HEK293 (cell line): ENCODE measurements at regions not wholly inside any gene's neighbourhood (a gene's known extent, or its start where the extent isn't known, plus 50 kb on each side); places are given as distances from the start of the nearest gene placed in this dataset.

Experiments used
- KLF7 ChIP-seq: fragments of 450-650 bp; formaldehyde crosslinking; IDR thresholded peaks from 2 replicates; pipeline ENCODE4 v1.5.1; 2016; ENCODE audit warnings: missing biosample characterization, missing genetic modification characterization, borderline replicate concordance
- TCF7L2 ChIP-seq: IDR thresholded peaks from 2 replicates; pipeline ENCODE4 v1.6.1; 2011; ENCODE audit warnings: low read depth, mild to moderate bottlenecking, inconsistent platforms, low read length, moderate library complexity, borderline replicate concordance
- YY1 ChIP-seq: fragments of 450-650 bp; formaldehyde crosslinking; IDR thresholded peaks from 2 replicates; pipeline ENCODE4 v1.5.1; 2018; ENCODE audit warnings: missing biosample characterization, missing genetic modification characterization
- ZBTB48 ChIP-seq: fragments of 450-650 bp; formaldehyde crosslinking; IDR thresholded peaks from 2 replicates; pipeline ENCODE4 v1.5.1; 2016; ENCODE audit warnings: missing biosample characterization, missing genetic modification characterization
- ZNF23 ChIP-seq: fragments of 450-650 bp; formaldehyde crosslinking; IDR thresholded peaks from 2 replicates; pipeline ENCODE4 v1.5.1; 2016; ENCODE audit warnings: missing biosample characterization, missing genetic modification characterization, borderline replicate concordance
- ZNF335 ChIP-seq: fragments of 450-650 bp; formaldehyde crosslinking; conservative IDR thresholded peaks from 2 replicates; pipeline ENCODE4 v1.5.1; 2016; ENCODE audit warnings: missing biosample characterization, missing genetic modification characterization
- TF ChIP-seq, protein P1 (sequence below): fragments of 450-650 bp; formaldehyde crosslinking; IDR thresholded peaks from 2 replicates; pipeline ENCODE4 v1.5.1; 2016; ENCODE audit warnings: missing biosample characterization, missing genetic modification characterization
- TF ChIP-seq, protein P2 (sequence below): fragments of 450-650 bp; formaldehyde crosslinking; IDR thresholded peaks from 2 replicates; pipeline ENCODE4 v1.5.1; 2017; ENCODE audit warnings: missing biosample characterization, missing genetic modification characterization
- TF ChIP-seq, protein P3 (sequence below): fragments of 450-650 bp; formaldehyde crosslinking; IDR thresholded peaks from 2 replicates; pipeline ENCODE4 v1.5.1; 2017; ENCODE audit warnings: missing biosample characterization, missing genetic modification characterization
- TF ChIP-seq, protein P4 (sequence below): fragments of 450-650 bp; formaldehyde crosslinking; IDR thresholded peaks from 2 replicates; pipeline ENCODE4 v1.5.1; 2017; ENCODE audit warnings: missing biosample characterization, missing genetic modification characterization
- TF ChIP-seq, protein P5 (sequence below): fragments of 450-650 bp; formaldehyde crosslinking; IDR thresholded peaks from 2 replicates; pipeline ENCODE4 v1.5.1; 2016; ENCODE audit warnings: missing biosample characterization, missing genetic modification characterization
- TF ChIP-seq, protein P6 (sequence below): fragments of 450-650 bp; formaldehyde crosslinking; IDR thresholded peaks from 2 replicates; pipeline ENCODE4 v1.5.1; 2016; ENCODE audit warnings: missing biosample characterization, missing genetic modification characterization

DNA sequence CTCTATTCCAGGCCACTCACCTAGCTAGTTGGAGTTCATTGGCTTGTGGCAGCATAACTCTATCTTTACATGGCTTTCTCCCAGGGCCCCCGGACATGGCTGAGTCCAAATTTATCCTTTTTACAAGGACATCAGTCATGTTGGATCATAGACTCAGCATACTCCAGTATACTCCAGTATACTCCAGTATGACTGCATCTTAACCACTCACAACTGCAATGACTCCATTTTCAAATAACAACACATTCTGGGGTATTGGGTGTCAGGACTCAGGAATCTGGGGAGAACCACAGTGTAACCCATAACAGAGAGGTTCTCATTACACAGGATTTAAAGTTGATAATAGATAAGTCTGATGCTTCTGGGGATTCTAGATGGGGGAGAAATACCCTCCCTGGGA is 53.8 kb upstream of the TSHZ2 start:
- TF ChIP-seq, protein P1, sequence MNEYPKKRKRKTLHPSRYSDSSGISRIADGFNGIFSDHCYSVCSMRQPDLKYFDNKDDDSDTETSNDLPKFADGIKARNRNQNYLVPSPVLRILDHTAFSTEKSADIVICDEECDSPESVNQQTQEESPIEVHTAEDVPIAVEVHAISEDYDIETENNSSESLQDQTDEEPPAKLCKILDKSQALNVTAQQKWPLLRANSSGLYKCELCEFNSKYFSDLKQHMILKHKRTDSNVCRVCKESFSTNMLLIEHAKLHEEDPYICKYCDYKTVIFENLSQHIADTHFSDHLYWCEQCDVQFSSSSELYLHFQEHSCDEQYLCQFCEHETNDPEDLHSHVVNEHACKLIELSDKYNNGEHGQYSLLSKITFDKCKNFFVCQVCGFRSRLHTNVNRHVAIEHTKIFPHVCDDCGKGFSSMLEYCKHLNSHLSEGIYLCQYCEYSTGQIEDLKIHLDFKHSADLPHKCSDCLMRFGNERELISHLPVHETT (tag by site-specific recombination), result no peak
- TF ChIP-seq, protein P2, sequence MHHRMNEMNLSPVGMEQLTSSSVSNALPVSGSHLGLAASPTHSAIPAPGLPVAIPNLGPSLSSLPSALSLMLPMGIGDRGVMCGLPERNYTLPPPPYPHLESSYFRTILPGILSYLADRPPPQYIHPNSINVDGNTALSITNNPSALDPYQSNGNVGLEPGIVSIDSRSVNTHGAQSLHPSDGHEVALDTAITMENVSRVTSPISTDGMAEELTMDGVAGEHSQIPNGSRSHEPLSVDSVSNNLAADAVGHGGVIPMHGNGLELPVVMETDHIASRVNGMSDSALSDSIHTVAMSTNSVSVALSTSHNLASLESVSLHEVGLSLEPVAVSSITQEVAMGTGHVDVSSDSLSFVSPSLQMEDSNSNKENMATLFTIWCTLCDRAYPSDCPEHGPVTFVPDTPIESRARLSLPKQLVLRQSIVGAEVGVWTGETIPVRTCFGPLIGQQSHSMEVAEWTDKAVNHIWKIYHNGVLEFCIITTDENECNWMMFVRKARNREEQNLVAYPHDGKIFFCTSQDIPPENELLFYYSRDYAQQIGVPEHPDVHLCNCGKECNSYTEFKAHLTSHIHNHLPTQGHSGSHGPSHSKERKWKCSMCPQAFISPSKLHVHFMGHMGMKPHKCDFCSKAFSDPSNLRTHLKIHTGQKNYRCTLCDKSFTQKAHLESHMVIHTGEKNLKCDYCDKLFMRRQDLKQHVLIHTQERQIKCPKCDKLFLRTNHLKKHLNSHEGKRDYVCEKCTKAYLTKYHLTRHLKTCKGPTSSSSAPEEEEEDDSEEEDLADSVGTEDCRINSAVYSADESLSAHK (tag by site-specific recombination), result no peak
- TF ChIP-seq TCF7L2 (no peak), ZNF23 (no peak), YY1 (tag by site-specific recombination) (no peak), KLF7 (tag by site-specific recombination) (no peak), ZNF335 (tag by site-specific recombination) (no peak), ZBTB48 (tag by site-specific recombination) (no peak)
- TF ChIP-seq, protein P3, sequence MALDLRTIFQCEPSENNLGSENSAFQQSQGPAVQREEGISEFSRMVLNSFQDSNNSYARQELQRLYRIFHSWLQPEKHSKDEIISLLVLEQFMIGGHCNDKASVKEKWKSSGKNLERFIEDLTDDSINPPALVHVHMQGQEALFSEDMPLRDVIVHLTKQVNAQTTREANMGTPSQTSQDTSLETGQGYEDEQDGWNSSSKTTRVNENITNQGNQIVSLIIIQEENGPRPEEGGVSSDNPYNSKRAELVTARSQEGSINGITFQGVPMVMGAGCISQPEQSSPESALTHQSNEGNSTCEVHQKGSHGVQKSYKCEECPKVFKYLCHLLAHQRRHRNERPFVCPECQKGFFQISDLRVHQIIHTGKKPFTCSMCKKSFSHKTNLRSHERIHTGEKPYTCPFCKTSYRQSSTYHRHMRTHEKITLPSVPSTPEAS (tag by site-specific recombination), result no peak
- TF ChIP-seq, protein P4, sequence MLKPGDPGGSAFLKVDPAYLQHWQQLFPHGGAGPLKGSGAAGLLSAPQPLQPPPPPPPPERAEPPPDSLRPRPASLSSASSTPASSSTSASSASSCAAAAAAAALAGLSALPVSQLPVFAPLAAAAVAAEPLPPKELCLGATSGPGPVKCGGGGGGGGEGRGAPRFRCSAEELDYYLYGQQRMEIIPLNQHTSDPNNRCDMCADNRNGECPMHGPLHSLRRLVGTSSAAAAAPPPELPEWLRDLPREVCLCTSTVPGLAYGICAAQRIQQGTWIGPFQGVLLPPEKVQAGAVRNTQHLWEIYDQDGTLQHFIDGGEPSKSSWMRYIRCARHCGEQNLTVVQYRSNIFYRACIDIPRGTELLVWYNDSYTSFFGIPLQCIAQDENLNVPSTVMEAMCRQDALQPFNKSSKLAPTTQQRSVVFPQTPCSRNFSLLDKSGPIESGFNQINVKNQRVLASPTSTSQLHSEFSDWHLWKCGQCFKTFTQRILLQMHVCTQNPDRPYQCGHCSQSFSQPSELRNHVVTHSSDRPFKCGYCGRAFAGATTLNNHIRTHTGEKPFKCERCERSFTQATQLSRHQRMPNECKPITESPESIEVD, result no peak
- TF ChIP-seq, protein P5, sequence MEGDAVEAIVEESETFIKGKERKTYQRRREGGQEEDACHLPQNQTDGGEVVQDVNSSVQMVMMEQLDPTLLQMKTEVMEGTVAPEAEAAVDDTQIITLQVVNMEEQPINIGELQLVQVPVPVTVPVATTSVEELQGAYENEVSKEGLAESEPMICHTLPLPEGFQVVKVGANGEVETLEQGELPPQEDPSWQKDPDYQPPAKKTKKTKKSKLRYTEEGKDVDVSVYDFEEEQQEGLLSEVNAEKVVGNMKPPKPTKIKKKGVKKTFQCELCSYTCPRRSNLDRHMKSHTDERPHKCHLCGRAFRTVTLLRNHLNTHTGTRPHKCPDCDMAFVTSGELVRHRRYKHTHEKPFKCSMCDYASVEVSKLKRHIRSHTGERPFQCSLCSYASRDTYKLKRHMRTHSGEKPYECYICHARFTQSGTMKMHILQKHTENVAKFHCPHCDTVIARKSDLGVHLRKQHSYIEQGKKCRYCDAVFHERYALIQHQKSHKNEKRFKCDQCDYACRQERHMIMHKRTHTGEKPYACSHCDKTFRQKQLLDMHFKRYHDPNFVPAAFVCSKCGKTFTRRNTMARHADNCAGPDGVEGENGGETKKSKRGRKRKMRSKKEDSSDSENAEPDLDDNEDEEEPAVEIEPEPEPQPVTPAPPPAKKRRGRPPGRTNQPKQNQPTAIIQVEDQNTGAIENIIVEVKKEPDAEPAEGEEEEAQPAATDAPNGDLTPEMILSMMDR (tag by site-specific recombination), result no peak
- TF ChIP-seq, protein P6, sequence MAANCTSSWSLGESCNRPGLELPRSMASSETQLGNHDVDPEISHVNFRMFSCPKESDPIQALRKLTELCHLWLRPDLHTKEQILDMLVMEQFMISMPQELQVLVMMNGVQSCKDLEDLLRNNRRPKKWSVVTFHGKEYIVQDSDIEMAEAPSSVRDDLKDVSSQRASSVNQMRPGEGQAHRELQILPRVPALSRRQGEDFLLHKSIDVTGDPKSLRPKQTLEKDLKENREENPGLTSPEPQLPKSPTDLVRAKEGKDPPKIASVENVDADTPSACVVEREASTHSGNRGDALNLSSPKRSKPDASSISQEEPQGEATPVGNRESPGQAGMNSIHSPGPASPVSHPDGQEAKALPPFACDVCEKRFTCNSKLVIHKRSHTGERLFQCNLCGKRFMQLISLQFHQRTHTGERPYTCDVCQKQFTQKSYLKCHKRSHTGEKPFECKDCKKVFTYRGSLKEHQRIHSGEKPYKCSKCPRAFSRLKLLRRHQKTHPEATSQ (tag by site-specific recombination), result no peak
